A549 (cell line): ENCODE measurements at regions not wholly inside any gene's neighbourhood (a gene's known extent, or its start where the extent isn't known, plus 50 kb on each side); places are given as distances from the start of the nearest gene placed in this dataset.

Source experiments
- ATAC-seq, 2 experiments: fragments of 200-7000 bp in 1 of 2; fragments of >200 bp in 1 of 2; cut with Nextera tagmentation in 1 of 2; cut with Tn5 transposase in 1 of 2; 3 replicates each; pipeline versions ENCODE4 v1.8.0 to v1.9.1; 2018 to 2020; ENCODE audit warnings: mild to moderate bottlenecking in 1 of 2, moderate library complexity in 1 of 2
- CTCF ChIA-PET: fragments of 300-600 bp; sonication (Branson Sonifier 250); formaldehyde crosslinking; extraction: SDS; loops from one replicate; lab custom pipeline; 2021; ENCODE audit warnings: antibody characterized with exemption, inconsistent platforms; lab: Yijun Ruan, JAX
- POLR2A ChIA-PET: fragments of 350-600 bp; formaldehyde crosslinking; extraction: SDS; loops from one replicate; lab custom pipeline; 2021; ENCODE audit warnings: antibody characterized with exemption, inconsistent platforms; lab: Yijun Ruan, JAX
- DNase-seq, 2 experiments: peaks; one replicate each; pipeline versions ENCODE4 v3.0.0 to v3.0.0-alpha.2; 2011 to 2016; ENCODE audit warnings: low read depth in 1 of 2, low spot score in 1 of 2
- FAIRE-seq: peaks from 2 replicates; lab custom pipeline; 2011; peaks lifted over from hg19 to GRCh38; lab: Jason Lieb, UNC
- H3K27ac ChIP-seq, 2 experiments: fragments of >200 bp; sonication (Bioruptor Twin); formaldehyde crosslinking; 3 replicates each; pipeline ENCODE4 v1.5.1; 2016 to 2017
- H3K4me1 ChIP-seq: fragments of >200 bp; sonication (Bioruptor Twin); formaldehyde crosslinking; 3 replicates; pipeline ENCODE4 v1.6.1; 2016
- H3K4me2 ChIP-seq: fragments of >200 bp; sonication (Bioruptor Twin); formaldehyde crosslinking; 3 replicates; pipeline ENCODE4 v1.6.1; 2016
- H3K4me3 ChIP-seq: fragments of >200 bp; sonication (Bioruptor Twin); formaldehyde crosslinking; 3 replicates; pipeline ENCODE4 v1.5.1; 2016
- H3K9me3 ChIP-seq: fragments of >200 bp; sonication (Bioruptor Twin); formaldehyde crosslinking; 3 replicates; pipeline ENCODE4 v1.6.1; 2016
- CBX8 ChIP-seq: fragments of 200-600 bp; sonication (generic); IDR thresholded peaks from 2 replicates; pipeline ENCODE4 v1.6.1; 2016
- CHD4 ChIP-seq: fragments of 200-600 bp; sonication (generic); IDR thresholded peaks from 2 replicates; pipeline ENCODE4 v1.6.1; 2016; ENCODE audit warnings: antibody characterized with exemption, mild to moderate bottlenecking, borderline replicate concordance
- EHF ChIP-seq: fragments of 250-450 bp; sonication (Bioruptor Pico); IDR thresholded peaks from 2 replicates; pipeline ENCODE4 v1.5.0; 2020; ENCODE audit warnings: mild to moderate bottlenecking
- EP300 ChIP-seq, 2 experiments: fragments of >200 bp; sonication (Bioruptor Twin); formaldehyde crosslinking; IDR thresholded peaks; 2 replicates in 1 of 2; 3 replicates in 1 of 2; pipeline ENCODE4 v1.6.1; 2016 to 2017
- FOSL2 ChIP-seq, 2 experiments: fragments of 450-650 bp in 1 of 2; fragments of >200 bp in 1 of 2; sonication (Bioruptor Twin) in 1 of 2; formaldehyde crosslinking; IDR thresholded peaks; 2 replicates each; pipeline versions ENCODE4 v1.5.0 to v1.6.1; 2016 to 2020; ENCODE audit warnings: mild to moderate bottlenecking in 1 of 2, moderate library complexity in 1 of 2
- HDAC2 ChIP-seq: fragments of 200-600 bp; sonication (generic); IDR thresholded peaks from 2 replicates; pipeline ENCODE4 v1.6.1; 2016
- HMGXB4 ChIP-seq: fragments of 250-450 bp; sonication (Bioruptor Pico); IDR thresholded peaks from 2 replicates; pipeline ENCODE4 v1.5.0; 2021; ENCODE audit warnings: mild to moderate bottlenecking, moderate library complexity, borderline replicate concordance
- HOXB13 ChIP-seq: fragments of 250-450 bp; sonication (Bioruptor Pico); IDR thresholded peaks from 2 replicates; pipeline ENCODE4 v1.5.0; 2020; ENCODE audit warnings: low read depth, mild to moderate bottlenecking, moderate library complexity
- JUN ChIP-seq, 2 experiments: fragments of >200 bp; sonication (Bioruptor Twin); formaldehyde crosslinking; IDR thresholded peaks; 2 replicates in 1 of 2; 3 replicates in 1 of 2; pipeline ENCODE4 v1.6.1; 2016 to 2017
- PBX3 ChIP-seq: IDR thresholded peaks from 2 replicates; pipeline ENCODE4 v1.6.1; 2012
- POLR2AphosphoS2 ChIP-seq: conservative IDR thresholded peaks from 2 replicates; pipeline ENCODE4 v1.6.1; 2012; ENCODE audit warnings: low read length, improper control_type of control experiment, inconsistent platforms
- RAD21 ChIP-seq, 2 experiments: fragments of >200 bp in 1 of 2; sonication (Bioruptor Twin) in 1 of 2; formaldehyde crosslinking in 1 of 2; IDR thresholded peaks in 1 of 2; conservative IDR thresholded peaks in 1 of 2; 2 replicates in 1 of 2; 3 replicates in 1 of 2; pipeline ENCODE4 v1.6.1; 2012 to 2018; ENCODE audit warnings: inconsistent platforms in 1 of 2
- RNF2 ChIP-seq: fragments of 200-600 bp; sonication (generic); IDR thresholded peaks from 2 replicates; pipeline ENCODE4 v1.6.1; 2016; ENCODE audit warnings: low read depth, mild to moderate bottlenecking, antibody characterized with exemption, moderate library complexity, borderline replicate concordance
- SMC3 ChIP-seq: fragments of >200 bp; sonication (Bioruptor Twin); formaldehyde crosslinking; IDR thresholded peaks from 3 replicates; pipeline ENCODE4 v1.6.1; 2018; ENCODE audit warnings: inconsistent platforms
- ZC3H11A ChIP-seq: fragments of 450-650 bp; IDR thresholded peaks from 2 replicates; pipeline ENCODE4 v1.6.1; 2014; ENCODE audit warnings: antibody characterized with exemption, mild to moderate bottlenecking
- WGBS: methylation state at CpG from one replicate; pipeline ENCODE4 v1.1.6; 2017; ENCODE audit errors: missing lambda C conversion rate; 5-methylcytosine and 5-hydroxymethylcytosine counted together
- TF ChIP-seq, protein P1 (sequence below): fragments of >200 bp; sonication (Bioruptor Twin); formaldehyde crosslinking; IDR thresholded peaks from 2 replicates; pipeline ENCODE4 v1.6.1; 2016
- TF ChIP-seq, protein P2 (sequence below): fragments of >200 bp; sonication (Bioruptor Twin); formaldehyde crosslinking; IDR thresholded peaks from 3 replicates; pipeline ENCODE4 v1.6.1; 2016
- TF ChIP-seq, protein P3 (sequence below): fragments of 200-600 bp; sonication (generic); IDR thresholded peaks from 2 replicates; pipeline ENCODE4 v1.6.1; 2016; ENCODE audit warnings: antibody characterized with exemption, mild to moderate bottlenecking, moderate library complexity
- TF ChIP-seq, protein P4 (sequence below): fragments of 150-350 bp; IDR thresholded peaks from 2 replicates; pipeline ENCODE4 v1.6.1; 2014; ENCODE audit warnings: low read depth, mild to moderate bottlenecking, low read length
- TF ChIP-seq, protein P5 (sequence below): fragments of >200 bp; sonication (Bioruptor Twin); formaldehyde crosslinking; IDR thresholded peaks from 3 replicates; pipeline ENCODE4 v1.5.1; 2016
- TF ChIP-seq, protein P6 (sequence below): fragments of 450-650 bp; IDR thresholded peaks from 2 replicates; pipeline ENCODE4 v1.6.1; 2014; ENCODE audit warnings: antibody characterized with exemption
- TF ChIP-seq, protein P7 (sequence below): IDR thresholded peaks from 2 replicates; pipeline ENCODE4 v1.6.1; 2012

DNA sequence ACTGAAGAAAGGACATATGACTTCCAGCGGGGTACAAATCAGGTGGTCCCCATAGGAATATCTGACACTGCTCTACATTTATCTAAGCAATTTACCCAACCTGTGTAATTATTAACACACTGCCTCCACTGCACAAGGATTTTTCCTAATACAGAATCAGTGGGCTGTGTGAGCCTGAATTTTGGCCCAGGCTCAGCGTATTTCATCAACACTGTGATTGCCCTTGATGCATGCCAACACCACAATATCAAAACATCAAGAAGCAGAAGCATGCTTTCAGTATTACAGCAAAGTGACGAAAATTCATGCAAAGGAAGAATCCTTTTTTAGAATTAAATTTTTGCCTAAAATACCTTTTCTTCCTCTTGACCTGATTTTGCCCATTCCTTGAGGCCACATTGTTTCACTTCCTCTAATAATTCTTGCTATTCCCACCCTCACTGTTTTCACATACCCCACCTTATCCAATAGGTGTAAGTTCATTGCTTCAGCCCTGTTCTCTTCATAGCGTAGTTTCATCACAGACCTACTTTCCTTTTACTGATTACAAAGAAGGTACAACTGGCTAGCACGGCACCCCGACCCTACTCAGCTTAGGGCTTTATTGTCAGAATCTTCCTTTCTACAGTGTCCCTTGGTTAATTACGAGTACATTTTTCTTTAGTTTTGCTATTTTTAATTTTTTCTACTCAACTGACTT lies 83.7 kb upstream of the PTCHD4 start:
- POLR2A ChIA-PET, result no interaction called here
- ATAC-seq (no peak), FAIRE-seq (no peak), DNase-seq (no peak)
- WGBS, result 59% methylated on average over 7 of the region's 7 CpGs
- CTCF ChIA-PET, result no interaction called here
- Histone ChIP-seq H3K9me3 (no peaks in the 10 kb centered on the region), H3K27ac (no peak overlapping the region), H3K4me1 (no peaks in the 10 kb centered on the region), H3K4me2 (no peak overlapping the region), H3K4me3 (no peak overlapping the region)
- TF ChIP-seq CHD4, result no peak
- TF ChIP-seq CBX8, result no peak
- TF ChIP-seq, protein P1, sequence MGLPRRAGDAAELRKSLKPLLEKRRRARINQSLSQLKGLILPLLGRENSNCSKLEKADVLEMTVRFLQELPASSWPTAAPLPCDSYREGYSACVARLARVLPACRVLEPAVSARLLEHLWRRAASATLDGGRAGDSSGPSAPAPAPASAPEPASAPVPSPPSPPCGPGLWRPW, result no peak
- no peak for TF ChIP-seq FOSL2 (IDR thresholded peaks at IDR 0.05)
- no peak for TF ChIP-seq FOSL2 (CRISPR knock-in tag; IDR thresholded peaks at IDR 0.05)
- no peak for TF ChIP-seq SMC3
- no peak for TF ChIP-seq RNF2
- TF ChIP-seq ZC3H11A, result no peak
- TF ChIP-seq, protein P2, sequence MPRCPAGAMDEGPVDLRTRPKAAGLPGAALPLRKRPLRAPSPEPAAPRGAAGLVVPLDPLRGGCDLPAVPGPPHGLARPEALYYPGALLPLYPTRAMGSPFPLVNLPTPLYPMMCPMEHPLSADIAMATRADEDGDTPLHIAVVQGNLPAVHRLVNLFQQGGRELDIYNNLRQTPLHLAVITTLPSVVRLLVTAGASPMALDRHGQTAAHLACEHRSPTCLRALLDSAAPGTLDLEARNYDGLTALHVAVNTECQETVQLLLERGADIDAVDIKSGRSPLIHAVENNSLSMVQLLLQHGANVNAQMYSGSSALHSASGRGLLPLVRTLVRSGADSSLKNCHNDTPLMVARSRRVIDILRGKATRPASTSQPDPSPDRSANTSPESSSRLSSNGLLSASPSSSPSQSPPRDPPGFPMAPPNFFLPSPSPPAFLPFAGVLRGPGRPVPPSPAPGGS, result no peak
- no peak for TF ChIP-seq HOXB13 (CRISPR knock-in tag)
- no peak for TF ChIP-seq HDAC2
- no peak for TF ChIP-seq RAD21 (conservative IDR thresholded peaks at IDR 0.05 in 1 of 2, IDR thresholded peaks at IDR 0.05 in 1 of 2)

DNA sequence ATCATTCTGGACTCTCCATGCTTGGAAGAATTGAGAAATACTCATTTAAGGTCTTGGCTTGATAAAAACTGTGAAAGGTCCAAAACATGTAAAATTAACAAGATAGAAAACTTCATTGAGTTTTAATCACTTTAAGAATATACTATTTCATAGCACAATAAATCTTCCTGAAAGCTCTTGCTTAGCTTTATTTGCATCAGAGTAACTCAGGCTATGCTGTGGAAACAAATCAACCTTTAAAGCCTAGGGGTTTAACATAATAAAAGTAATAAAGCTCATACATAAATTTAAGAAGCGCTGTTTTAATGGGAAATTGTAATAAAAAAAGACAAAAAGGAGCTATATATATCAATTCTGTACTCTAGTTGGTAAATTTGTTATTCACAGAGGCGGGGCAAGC lies 77.2 kb upstream of the PTCHD4 start:
- H3K4me2 ChIP-seq, result no peak overlapping the region
- FAIRE-seq (no peak), DNase-seq (no peak), ATAC-seq (no peak)
- H3K9me3 ChIP-seq, result no peaks in the 10 kb centered on the region
- WGBS, result 71% methylated on average over 2 of the region's 2 CpGs
- no peaks in the 10 kb centered on the region for H3K4me1 ChIP-seq
- ChIA-PET CTCF (no interaction called here), POLR2A (no interaction called here)
- H3K27ac ChIP-seq, result no peak overlapping the region
- TF ChIP-seq SMC3 (no peak), EP300 (IDR thresholded peaks at IDR 0.05) (no peak), PBX3 (no peak), ZC3H11A (no peak), EHF (CRISPR knock-in tag) (no peak), POLR2AphosphoS2 (no peak), HMGXB4 (CRISPR knock-in tag) (no peak), JUN (IDR thresholded peaks at IDR 0.05) (no peak)
- TF ChIP-seq, protein P3, sequence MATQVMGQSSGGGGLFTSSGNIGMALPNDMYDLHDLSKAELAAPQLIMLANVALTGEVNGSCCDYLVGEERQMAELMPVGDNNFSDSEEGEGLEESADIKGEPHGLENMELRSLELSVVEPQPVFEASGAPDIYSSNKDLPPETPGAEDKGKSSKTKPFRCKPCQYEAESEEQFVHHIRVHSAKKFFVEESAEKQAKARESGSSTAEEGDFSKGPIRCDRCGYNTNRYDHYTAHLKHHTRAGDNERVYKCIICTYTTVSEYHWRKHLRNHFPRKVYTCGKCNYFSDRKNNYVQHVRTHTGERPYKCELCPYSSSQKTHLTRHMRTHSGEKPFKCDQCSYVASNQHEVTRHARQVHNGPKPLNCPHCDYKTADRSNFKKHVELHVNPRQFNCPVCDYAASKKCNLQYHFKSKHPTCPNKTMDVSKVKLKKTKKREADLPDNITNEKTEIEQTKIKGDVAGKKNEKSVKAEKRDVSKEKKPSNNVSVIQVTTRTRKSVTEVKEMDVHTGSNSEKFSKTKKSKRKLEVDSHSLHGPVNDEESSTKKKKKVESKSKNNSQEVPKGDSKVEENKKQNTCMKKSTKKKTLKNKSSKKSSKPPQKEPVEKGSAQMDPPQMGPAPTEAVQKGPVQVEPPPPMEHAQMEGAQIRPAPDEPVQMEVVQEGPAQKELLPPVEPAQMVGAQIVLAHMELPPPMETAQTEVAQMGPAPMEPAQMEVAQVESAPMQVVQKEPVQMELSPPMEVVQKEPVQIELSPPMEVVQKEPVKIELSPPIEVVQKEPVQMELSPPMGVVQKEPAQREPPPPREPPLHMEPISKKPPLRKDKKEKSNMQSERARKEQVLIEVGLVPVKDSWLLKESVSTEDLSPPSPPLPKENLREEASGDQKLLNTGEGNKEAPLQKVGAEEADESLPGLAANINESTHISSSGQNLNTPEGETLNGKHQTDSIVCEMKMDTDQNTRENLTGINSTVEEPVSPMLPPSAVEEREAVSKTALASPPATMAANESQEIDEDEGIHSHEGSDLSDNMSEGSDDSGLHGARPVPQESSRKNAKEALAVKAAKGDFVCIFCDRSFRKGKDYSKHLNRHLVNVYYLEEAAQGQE, result no peak
- TF ChIP-seq, protein P4, sequence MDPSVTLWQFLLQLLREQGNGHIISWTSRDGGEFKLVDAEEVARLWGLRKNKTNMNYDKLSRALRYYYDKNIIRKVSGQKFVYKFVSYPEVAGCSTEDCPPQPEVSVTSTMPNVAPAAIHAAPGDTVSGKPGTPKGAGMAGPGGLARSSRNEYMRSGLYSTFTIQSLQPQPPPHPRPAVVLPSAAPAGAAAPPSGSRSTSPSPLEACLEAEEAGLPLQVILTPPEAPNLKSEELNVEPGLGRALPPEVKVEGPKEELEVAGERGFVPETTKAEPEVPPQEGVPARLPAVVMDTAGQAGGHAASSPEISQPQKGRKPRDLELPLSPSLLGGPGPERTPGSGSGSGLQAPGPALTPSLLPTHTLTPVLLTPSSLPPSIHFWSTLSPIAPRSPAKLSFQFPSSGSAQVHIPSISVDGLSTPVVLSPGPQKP, result no peak
- TF ChIP-seq, protein P5, sequence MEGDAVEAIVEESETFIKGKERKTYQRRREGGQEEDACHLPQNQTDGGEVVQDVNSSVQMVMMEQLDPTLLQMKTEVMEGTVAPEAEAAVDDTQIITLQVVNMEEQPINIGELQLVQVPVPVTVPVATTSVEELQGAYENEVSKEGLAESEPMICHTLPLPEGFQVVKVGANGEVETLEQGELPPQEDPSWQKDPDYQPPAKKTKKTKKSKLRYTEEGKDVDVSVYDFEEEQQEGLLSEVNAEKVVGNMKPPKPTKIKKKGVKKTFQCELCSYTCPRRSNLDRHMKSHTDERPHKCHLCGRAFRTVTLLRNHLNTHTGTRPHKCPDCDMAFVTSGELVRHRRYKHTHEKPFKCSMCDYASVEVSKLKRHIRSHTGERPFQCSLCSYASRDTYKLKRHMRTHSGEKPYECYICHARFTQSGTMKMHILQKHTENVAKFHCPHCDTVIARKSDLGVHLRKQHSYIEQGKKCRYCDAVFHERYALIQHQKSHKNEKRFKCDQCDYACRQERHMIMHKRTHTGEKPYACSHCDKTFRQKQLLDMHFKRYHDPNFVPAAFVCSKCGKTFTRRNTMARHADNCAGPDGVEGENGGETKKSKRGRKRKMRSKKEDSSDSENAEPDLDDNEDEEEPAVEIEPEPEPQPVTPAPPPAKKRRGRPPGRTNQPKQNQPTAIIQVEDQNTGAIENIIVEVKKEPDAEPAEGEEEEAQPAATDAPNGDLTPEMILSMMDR, result no peak
- TF ChIP-seq, protein P6, sequence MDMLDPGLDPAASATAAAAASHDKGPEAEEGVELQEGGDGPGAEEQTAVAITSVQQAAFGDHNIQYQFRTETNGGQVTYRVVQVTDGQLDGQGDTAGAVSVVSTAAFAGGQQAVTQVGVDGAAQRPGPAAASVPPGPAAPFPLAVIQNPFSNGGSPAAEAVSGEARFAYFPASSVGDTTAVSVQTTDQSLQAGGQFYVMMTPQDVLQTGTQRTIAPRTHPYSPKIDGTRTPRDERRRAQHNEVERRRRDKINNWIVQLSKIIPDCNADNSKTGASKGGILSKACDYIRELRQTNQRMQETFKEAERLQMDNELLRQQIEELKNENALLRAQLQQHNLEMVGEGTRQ, result no peak
- TF ChIP-seq, protein P7, sequence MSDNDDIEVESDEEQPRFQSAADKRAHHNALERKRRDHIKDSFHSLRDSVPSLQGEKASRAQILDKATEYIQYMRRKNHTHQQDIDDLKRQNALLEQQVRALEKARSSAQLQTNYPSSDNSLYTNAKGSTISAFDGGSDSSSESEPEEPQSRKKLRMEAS, result no peak
- H3K4me3 ChIP-seq, result no peak overlapping the region
